ENCODE measurements at regions not wholly inside any gene's neighbourhood (a gene's known extent, or its start where the extent isn't known, plus 50 kb on each side); places are given as distances from the start of the nearest gene placed in this dataset.

DNA sequence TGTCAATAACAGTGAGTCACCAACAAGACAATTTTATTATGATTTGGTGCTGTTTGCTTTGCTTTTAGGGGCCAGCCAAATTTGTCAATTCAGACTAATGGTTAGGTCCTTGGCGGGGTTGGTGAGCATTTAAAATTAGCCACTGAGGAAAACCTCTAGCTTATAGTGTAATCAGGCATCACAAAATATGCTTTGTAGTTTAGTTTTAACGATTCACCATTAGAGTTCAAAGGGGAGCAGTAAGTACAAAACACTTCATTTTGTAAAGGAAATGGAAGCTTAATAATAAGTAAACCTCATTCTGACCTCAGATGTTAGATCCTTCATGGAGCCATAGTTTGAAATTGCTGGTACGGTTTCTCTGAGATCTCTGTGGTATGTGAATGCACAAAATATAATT lies 218.4 kb upstream of the GOLIM4 start:
- TF ChIP-seq, protein P1, sequence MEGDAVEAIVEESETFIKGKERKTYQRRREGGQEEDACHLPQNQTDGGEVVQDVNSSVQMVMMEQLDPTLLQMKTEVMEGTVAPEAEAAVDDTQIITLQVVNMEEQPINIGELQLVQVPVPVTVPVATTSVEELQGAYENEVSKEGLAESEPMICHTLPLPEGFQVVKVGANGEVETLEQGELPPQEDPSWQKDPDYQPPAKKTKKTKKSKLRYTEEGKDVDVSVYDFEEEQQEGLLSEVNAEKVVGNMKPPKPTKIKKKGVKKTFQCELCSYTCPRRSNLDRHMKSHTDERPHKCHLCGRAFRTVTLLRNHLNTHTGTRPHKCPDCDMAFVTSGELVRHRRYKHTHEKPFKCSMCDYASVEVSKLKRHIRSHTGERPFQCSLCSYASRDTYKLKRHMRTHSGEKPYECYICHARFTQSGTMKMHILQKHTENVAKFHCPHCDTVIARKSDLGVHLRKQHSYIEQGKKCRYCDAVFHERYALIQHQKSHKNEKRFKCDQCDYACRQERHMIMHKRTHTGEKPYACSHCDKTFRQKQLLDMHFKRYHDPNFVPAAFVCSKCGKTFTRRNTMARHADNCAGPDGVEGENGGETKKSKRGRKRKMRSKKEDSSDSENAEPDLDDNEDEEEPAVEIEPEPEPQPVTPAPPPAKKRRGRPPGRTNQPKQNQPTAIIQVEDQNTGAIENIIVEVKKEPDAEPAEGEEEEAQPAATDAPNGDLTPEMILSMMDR (IDR thresholded peaks at IDR 0.05) = no peak
- TF ChIP-seq POLR2A (IDR thresholded peaks at IDR 0.05) = no peak

All from adrenal gland (tissue), 5 donors.